Endothelial cell of umbilical vein (primary cell): ENCODE measurements at regions not wholly inside any gene's neighbourhood (a gene's known extent, or its start where the extent isn't known, plus 50 kb on each side); places are given as distances from the start of the nearest gene placed in this dataset.

ENCODE experiments used
- CTCF ChIP-seq, 2 donors: IDR thresholded peaks; 1 replicate in 1 of 2; 2 replicates in 1 of 2; pipeline ENCODE4 v1.5.1; 2011; ENCODE audit warnings: low read length in 2 of 2, mild to moderate bottlenecking in 2 of 2, moderate library complexity in 2 of 2, control low read depth in 1 of 2, inconsistent platforms in 1 of 2, low read depth in 1 of 2; ENCODE audit not compliant: insufficient read depth in 1 of 2; ENCODE audit errors: extremely low read depth in 1 of 2
- MAX ChIP-seq: IDR thresholded peaks from 2 replicates; pipeline ENCODE4 v1.6.1; 2011; ENCODE audit not compliant: insufficient read depth, insufficient read length
- POLR2A ChIP-seq: IDR thresholded peaks from 2 replicates; pipeline ENCODE4 v1.6.1; 2012; ENCODE audit warnings: low read depth, mild to moderate bottlenecking, control low read depth, low read length
- POLR2AphosphoS5 ChIP-seq: IDR thresholded peaks from 2 replicates; pipeline ENCODE4 v1.6.1; 2012; ENCODE audit warnings: low read depth, mild to moderate bottlenecking, control low read depth, low read length, moderate library complexity; ENCODE audit not compliant: insufficient read depth

- TF ChIP-seq CTCF (IDR thresholded peaks at IDR 0.05; ENCODE audit: extremely low read depth in 1 of 2, insufficient read depth in 1 of 2, low read depth in 1 of 2, low read length in 2 of 2) (no peak), MAX (no peak), POLR2AphosphoS5 (no peak), POLR2A (no peak)
These were observed 97.2 kb upstream of the TMCO5A start for GRCh38 chr15:37837276-37837675.
